Caki2 (cell line): ENCODE measurements at regions not wholly inside any gene's neighbourhood (a gene's known extent, or its start where the extent isn't known, plus 50 kb on each side); places are given as distances from the start of the nearest gene placed in this dataset.

Experiments used
- DNase-seq: peaks from one replicate; pipeline ENCODE4 v3.0.0-alpha.2; 2015; ENCODE audit warnings: low read depth
- in situ Hi-C: cut with HindIII; loops from 2 replicates; pipeline ENCODE4 v1.10.0; 2016; ENCODE audit warnings: low sequenced_read_pairs, low pct_unique_long_range_greater_than_20kb, mixed read lengths

DNA sequence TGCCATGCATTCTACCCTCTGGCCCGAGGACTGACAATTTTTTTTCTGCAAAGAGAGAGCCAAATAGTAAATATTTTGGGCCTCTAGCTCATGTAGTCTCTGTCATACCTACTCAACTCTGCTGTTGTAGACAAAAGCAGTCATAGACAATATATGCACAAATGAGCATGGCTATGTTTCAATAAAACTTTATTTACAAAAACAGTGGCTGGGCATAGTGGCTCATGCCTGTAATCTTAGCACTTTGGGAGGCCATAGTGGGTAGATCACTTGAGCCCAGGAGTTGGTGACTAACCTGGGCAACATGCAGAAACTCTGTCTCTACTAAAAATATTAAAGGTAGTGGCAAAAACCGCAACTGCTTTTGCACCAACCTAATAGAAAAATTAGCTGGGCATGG lies 153.7 kb upstream of the BTG1 start:
- in situ Hi-C loops, result no loop called here
- DNase-seq, result no peak

DNA sequence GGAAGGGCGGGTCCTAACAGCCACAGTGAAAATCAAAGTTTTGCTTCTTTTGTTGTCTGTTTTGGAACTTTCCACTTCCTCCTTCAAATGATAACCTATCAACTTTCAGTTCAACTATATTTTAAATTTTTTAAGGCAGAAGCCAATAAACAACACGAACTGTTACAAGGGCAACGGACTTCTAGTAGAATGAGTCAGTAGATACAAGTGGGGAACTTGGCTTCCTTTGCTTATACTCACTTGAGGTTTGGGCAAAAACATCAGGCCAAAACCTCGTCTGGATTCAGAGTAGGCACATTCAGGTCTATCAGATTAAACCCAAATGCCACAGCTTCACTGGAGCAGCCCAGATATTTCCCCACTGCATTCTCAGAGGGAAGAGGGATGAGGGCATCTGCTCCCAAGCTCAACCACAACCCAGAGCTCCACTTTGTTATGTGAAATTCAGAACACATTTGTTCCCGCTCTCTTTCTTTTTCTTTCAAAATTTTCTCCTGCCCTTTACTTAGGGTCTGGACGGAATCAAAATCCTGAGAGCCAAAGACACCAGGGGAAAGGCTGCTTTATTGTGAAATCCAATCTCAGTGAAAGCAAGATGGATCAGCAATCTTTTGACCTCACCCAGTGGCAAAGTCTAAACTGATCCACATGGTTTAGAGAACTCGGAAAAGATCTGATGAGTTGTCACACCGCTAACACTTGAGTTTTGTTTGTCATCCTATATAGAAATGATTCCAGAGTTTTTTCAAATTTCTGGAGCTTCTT lies 152.5 kb upstream of the BTG1 start:
- DNase-seq, result no peak

DNA sequence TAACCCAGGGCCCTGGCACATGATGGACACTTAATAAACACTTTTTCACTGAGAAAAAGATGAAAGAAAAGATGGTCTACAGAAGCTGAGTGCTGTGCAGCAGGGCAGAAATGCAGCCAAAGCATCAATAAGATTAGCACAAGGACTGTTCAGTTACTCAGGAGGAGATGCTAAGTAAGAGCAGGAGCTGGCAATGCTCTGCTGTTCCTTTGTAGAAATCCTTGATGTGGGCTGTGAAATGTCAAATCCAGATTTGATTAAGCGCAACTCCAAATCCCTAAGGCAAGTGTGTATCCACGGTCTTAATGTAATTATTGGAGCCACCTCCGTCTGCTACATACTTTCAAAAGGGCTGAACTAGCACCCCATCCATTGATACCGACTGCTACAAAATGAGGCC lies 151.8 kb upstream of the BTG1 start:
- in situ Hi-C loops, result no loop called here

More for the DNA sequence above, 152.5 kb upstream of the BTG1 start:
- in situ Hi-C loops, result no loop called here

DNA sequence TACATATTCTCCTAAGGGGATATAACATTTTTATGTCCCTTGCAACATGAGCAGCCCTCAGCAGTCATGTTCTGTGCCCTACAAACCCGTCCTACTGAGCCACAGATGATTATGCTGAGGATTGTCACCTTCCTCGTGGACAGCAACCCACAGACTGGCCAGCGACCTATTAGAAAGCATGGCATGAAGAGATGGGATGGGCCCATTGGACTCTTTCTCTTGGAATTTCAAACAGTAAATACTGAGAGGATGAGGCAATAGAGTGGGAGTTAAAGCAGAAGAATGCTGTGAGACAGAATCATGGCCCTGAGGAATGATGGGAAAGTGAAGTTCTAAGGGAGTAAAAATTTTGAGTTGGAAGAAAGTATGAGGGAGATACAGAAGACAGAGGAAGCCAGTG lies 149.9 kb upstream of the BTG1 start:
- in situ Hi-C loops, result no loop called here
- DNase-seq, result no peak

More for the DNA sequence above, 151.8 kb upstream of the BTG1 start:
- no peak for DNase-seq

DNA sequence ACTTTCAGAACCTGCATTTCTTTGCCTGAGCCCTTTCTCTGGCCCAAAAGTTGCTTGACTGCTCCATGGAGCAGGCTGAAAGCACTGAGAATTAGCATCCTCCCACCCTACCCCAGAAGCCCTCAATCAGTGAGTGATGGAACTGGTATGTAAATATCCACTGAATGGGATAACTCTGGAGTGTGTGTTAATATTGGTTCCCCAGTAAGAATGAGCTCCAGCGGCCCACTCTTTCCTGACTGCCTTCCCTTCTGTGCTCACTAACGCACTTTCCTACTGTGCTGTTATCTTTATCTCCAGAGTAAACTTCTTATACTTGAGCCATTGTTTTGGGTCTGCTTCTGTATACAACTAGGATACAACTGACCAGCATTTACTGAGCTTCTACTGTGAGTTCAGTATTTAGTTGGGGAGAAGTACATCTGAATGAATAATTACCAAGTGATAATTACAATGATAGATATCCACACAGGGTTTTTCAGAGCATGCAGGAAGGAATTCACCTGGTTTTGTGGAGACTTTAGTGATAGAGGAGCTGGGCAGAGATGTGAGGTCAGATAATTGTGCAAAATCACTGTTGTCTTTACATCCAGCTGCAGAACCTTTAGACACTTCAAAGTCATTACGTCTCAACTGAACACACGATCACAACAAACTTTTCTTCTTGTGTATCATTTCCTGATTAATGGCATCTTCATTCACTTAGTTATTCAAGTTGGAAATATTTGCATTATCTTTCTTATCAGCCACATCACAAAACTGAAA lies 149.2 kb upstream of the BTG1 start:
- in situ Hi-C loops, result no loop called here

DNA sequence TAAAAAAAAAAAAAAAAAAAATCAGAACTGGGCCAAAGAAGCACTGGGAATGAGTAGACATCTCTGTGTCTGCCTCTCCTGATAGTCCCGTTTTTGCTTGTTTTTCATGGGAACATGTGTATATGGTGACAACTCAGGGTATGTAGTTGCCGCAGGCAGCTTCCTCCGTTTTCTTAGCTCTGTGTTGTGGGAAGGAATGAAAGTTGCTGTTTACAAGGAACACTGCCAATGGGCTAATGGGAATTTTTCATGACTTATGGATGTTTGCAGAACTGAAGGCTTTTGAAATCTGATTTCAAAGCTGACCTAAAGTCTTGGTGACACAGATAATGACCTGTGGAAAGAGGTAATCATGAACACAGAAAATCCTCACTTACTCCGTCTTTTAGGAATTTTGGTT lies 146.4 kb upstream of the BTG1 start:
- no peak for DNase-seq
- in situ Hi-C loops, result no loop called here

More for the DNA sequence above, 149.2 kb upstream of the BTG1 start:
- no peak for DNase-seq

DNA sequence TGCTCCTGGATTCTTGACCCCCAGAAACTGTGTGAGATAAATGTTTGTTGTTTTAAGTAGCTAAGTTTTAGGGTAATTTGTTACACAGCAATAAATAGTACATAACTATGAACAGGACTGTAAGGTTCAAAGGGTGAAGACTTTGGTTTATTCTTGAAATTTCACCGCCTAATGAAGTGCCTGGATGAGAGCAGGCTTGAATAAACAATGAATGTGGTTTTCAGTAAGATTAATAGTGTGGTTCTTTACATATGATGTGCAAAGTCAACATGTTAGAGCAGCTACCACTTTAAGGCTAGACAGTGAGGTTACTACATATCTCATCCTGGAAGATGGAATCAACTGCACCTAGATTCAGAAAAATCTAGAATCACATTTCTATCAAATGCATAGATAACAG lies 145.2 kb upstream of the BTG1 start:
- in situ Hi-C loops, result no loop called here
- DNase-seq, result no peak

DNA sequence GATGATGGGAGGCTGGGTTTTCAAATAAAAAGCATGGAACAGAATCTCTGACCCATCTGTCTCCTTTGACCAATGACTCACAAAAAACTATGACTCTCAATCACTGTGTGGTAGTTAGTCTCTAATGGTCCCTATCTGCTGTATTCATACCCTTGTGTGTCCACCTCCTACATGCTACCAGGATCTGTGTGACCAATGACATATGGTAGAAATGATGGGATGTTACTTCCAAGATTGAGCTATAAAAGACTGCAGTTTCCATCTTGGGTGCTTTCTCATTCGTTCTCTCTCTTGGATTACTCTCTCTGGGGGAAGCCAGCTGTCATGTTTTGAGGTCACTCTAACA lies 144.7 kb upstream of the BTG1 start:
- in situ Hi-C loops, result no loop called here

DNA sequence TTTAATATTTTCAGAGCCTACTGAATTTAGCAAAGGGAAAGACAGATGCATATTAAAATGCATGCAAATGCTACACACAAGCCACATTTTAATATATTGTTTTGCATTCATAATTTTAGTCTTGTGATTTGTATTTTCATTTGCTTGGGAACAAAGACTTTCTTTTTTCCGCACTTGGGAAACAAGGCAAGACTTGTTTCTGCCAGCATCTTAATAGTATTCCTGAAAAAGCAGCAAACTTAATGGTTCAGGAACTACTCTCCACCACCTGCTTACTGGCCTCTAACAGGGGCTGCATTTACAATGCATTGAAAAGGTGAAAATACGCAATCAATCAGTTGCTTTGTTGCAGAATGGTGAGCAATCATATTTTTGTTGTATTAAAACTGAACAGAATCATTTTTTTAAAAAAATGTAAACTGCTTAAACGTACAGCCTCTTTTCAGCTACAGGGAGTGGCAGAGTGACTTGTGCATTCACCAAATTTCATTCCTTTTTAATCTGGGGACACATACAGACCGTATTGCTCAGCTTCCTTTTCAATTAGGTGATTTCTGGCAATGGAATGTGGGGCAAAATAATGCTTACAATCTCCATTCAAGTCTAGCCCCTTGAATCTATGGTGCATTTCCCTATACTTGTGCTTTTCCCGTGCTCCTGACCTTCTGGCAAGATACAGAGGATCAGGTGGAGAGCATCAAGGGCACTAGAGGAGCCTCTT lies 144.1 kb upstream of the BTG1 start:
- no peak for DNase-seq
- in situ Hi-C loops, result no loop called here

More for the DNA sequence above, 144.7 kb upstream of the BTG1 start:
- peak; percentile 1 for DNase-seq

DNA sequence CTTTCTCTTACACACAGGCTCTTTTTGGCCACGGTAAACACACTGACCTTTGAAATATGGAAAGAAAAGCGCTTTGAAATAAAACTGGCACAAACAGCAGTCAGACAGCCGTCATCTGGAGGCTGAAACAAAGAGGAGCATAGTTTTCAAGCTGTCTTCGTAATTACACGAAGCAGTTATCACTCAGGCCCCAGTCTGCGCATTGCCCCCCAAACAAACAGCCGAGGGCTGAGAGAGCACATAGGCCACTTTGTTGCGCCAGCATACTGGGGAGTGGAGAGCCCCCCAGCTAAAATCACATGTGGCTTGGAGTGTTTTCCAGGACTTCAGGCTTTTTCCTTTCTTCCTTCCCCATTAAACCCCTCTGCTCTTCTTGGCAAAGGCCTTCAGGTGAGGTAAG lies 142.9 kb upstream of the BTG1 start:
- in situ Hi-C loops, result no loop called here
- no peak for DNase-seq

DNA sequence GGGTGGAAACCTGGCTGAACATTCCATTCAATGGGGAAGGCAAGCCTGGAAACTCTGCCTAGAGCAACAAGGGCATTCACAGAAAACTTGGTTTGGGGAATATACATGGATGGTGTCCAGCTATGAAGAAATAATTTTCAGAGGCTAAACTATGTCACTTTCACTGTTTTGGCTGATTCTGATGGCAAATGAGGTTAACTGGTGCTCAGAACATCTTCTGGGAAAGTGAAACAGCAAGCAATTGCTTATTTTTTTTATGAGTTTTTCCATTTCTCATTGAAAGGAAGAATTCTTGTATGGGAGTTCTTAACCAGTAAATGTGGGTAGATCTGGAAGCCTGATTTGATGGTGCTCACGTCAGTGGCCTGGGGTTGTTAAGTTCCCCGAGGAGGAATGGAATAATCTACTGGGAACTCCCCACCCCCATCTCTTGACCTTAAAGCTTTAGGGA lies 132.8 kb upstream of the BTG1 start:
- in situ Hi-C loops, result no loop called here
- no peak for DNase-seq

DNA sequence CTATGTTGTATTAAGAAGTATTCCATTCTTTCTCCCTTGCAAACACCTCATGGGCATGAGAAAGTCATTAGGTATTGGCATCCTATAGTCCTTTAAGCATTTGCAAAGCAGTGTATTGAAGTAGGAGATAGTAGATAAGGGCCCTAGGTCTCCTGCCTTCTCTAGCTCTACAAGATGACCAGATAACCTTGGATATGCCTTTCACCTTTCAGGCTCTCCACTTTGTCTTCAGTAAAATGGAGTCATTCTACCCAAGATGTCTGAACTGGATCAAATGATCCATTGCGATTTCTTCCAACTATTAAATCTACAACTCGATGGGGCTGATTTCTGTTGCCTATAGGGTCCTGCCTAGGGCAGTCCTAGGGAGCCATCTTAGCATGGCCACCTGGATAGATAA lies 132.1 kb upstream of the BTG1 start:
- DNase-seq, result no peak
- in situ Hi-C loops, result no loop called here

DNA sequence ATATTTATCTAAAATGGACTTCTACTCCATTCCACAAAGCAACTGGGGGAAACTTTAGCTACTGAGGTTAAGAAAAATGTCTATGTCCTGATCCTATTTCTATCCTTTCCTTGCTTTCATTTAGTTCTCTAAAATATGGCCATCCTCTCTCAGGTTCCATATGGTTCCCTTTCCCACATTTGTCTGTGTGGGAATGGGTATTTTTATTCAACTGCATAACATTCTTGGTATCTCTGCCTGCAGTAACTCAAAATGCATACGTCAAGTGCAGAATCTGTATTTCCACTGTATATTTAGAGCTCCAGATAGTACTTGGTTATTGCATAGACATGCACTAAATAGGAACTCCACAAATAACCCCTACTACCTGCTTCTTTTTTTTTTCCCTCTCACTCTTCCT lies 130.6 kb upstream of the BTG1 start:
- in situ Hi-C loops, result no loop called here

DNA sequence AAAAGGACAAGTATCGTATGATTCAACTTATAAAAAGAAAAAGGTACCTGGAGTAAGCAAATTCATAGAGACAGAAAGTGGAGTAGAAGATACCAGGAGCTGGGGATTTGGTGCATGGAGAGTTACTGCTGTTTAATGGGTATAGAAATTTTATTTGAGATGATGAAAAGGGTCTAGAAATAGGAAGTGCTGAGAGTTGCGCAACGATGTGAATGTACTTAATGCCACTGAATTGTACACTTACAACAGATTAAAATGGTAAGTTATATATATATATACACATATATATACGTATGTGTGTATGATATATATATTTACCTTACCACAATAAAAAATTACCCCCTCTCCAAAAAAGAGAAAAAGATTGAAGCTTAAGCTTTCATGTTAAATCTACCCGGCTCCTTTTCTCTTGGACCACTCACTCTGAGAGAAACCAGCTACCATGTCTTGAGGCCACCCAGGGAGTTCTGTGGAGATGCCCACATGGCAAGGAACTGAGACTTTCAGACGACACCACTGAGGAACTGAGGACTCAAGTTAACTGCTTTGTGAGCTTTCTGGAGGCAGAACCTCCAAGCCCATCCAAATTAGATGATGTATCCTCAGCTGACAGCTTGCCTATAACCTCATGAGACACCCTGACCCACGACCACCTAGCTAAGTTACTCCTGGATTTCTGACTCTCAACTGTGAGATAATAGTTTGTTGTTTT lies 130.0 kb upstream of the BTG1 start:
- no peak for DNase-seq
- in situ Hi-C loops, result no loop called here

More for the DNA sequence above, 130.6 kb upstream of the BTG1 start:
- no peak for DNase-seq

DNA sequence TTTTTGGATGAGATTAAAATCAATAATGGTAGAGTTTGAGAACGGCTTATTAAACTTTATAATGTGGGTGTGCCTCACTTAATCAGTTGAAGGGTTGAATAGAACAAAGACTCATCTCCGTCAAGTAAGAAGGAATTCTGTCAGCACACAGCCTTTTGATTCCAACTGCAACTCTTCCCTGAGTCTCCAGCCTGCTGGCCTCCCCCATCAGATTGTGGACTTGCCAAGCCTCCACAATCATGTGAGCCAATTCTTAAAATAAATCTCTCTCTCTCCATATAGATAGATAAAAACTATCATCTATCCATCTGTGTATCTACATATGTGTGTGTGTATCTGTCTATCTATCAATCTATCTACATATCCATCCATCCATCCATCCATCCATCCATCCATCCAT lies 127.4 kb upstream of the BTG1 start:
- no peak for DNase-seq

DNA sequence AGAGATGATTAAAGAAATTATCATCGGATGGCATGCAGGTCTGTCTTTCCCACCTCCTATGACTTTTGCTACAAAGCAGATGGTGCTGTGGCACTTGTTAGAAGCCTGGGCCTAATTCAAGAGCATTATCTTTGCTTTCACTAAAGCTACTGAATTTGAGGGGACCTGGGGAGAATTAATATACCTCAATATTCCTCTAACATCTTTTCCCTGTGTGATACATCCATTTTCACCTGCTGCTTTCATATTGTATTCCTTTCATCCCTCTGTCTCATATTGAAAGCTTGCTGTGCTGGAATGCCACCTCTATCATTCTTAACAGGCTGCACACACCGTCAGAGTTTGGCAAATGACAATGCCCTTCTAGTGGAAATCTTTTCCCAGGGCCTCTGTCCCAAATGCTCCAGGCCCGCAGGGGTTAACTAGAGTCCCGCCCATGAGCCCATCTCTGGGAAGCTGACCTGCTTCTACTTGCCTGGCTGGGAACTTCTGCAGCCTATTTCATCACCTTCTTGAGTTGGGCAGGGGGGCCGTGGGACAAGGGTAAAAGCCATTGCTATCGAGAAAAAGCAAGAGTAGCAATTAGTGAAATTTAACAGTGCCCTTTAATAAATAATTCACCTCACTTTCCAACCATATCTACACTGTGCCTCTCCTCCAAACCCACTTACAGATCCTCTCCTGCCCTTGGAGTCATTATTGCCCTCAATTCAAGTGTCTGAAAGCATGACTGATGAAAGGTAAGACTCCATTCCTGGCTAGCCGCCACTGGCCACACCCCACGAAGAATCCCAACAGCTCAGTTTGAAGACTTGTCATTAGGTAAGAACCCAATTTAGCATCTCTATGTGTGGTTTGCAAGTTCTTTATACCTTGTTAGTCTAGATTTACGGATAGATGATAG lies 126.7 kb upstream of the BTG1 start:
- no peak for DNase-seq
- in situ Hi-C loops, result no loop called here

More for the DNA sequence above, 127.4 kb upstream of the BTG1 start:
- in situ Hi-C loops, result no loop called here

DNA sequence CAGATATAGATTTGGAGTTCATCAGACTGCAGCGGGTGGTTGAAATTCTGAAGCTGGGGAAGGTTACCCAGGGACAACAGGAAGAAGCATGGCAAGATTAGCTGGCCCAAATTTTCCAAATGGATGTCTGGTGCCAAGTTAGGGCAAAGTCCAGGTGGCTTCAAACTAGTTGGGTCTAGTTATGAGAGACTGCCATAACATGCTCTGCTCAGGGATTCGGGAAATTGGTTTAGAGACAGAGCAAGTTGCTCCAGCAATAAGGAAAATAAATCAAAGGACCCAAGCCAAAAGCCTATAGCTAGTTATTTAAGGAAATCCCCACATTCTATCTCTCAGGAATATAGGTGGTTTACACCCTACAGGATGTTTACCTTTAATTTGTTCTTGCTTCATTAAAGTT lies 125.7 kb upstream of the BTG1 start:
- in situ Hi-C loops, result no loop called here
- no peak for DNase-seq

DNA sequence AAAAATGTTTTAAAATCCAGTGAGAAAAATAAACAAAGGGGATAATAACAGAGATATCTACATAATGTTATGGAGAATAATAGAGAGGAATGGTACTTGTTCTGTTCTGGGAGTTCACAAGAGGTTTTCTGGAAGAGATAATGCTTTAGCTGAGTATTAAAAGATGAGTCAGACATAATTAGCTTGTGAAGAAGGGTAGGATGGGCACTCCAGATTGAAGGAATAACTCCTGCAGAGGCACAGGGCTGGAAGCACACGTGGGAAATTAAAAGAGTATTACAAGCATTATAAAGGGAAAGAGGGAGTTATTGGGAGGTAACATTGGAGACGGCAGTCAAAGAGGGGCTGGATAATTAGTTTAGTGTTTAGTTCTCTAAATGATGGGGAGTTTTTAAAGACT lies 124.9 kb upstream of the BTG1 start:
- no peak for DNase-seq
- in situ Hi-C loops, result no loop called here
